Tibial nerve (tissue), 4 donors: ENCODE measurements at regions not wholly inside any gene's neighbourhood (a gene's known extent, or its start where the extent isn't known, plus 50 kb on each side); places are given as distances from the start of the nearest gene placed in this dataset.

Experiments used
- EP300 ChIP-seq, 2 donors: sonication (generic); formaldehyde crosslinking; IDR thresholded peaks; one replicate each; pipeline ENCODE4 v1.6.1; 2017; ENCODE audit warnings: antibody characterized with exemption in 2 of 2, mild to moderate bottlenecking in 1 of 2
- POLR2A ChIP-seq, 2 donors: fragments of 450-650 bp; IDR thresholded peaks; one replicate each; pipeline ENCODE4 v1.6.1; 2017; ENCODE audit warnings: antibody characterized with exemption in 2 of 2, mild to moderate bottlenecking in 2 of 2, moderate library complexity in 2 of 2
- TF ChIP-seq, protein P1 (sequence below), 5 experiments: fragments of 200-600 bp in 3 of 5; fragments of 450-650 bp in 2 of 5; sonication (generic) in 3 of 5; IDR thresholded peaks; one replicate each; pipeline ENCODE4 v1.5.1; 2016 to 2019; ENCODE audit warnings: antibody characterized with exemption in 5 of 5, mild to moderate bottlenecking in 3 of 5, moderate library complexity in 2 of 5

DNA sequence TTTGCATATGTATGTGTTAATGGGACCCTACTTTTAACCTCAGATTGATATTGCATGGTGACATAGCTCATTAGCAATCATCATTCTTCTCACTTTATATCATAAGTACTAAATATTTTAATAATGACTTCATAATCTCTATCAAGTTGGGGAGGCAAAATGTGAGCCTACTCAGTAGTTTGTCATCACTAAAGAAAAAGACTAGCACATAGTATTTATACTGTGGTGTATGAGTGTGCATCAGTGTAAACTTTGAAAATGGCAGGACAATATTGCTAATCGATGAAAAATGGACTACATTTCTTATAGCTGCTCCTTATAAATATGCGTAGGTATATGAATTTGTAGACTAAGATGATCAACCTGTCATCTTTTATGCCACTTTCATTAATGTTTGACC lies 624.5 kb upstream of the ROBO2 start:
- TF ChIP-seq, protein P1, sequence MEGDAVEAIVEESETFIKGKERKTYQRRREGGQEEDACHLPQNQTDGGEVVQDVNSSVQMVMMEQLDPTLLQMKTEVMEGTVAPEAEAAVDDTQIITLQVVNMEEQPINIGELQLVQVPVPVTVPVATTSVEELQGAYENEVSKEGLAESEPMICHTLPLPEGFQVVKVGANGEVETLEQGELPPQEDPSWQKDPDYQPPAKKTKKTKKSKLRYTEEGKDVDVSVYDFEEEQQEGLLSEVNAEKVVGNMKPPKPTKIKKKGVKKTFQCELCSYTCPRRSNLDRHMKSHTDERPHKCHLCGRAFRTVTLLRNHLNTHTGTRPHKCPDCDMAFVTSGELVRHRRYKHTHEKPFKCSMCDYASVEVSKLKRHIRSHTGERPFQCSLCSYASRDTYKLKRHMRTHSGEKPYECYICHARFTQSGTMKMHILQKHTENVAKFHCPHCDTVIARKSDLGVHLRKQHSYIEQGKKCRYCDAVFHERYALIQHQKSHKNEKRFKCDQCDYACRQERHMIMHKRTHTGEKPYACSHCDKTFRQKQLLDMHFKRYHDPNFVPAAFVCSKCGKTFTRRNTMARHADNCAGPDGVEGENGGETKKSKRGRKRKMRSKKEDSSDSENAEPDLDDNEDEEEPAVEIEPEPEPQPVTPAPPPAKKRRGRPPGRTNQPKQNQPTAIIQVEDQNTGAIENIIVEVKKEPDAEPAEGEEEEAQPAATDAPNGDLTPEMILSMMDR (IDR thresholded peaks at IDR 0.05): no peak
- TF ChIP-seq POLR2A (IDR thresholded peaks at IDR 0.05) (no peak), EP300 (IDR thresholded peaks at IDR 0.05) (no peak)
